ENCODE measurements at regions not wholly inside any gene's neighbourhood (a gene's known extent, or its start where the extent isn't known, plus 50 kb on each side); places are given as distances from the start of the nearest gene placed in this dataset.

- Histone ChIP-seq H3K4ac (replicated peaks; ENCODE audit: insufficient read length, low read depth, low read length) (no peak overlapping the region), H3K27ac (ENCODE audit: low read depth, low read length) (no peak overlapping the region), H2AFZ (ENCODE audit: low read length) (0 out of 2 replicates have a peak overlapping the region, but pooled peaks have one; percentile 70), H2BK12ac (ENCODE audit: low read depth, low read length) (no peak overlapping the region), H4K91ac (replicated peaks; ENCODE audit: insufficient read length, low read length) (no peak overlapping the region), H3K79me2 (ENCODE audit: control insufficient read depth in 1 of 2, insufficient read depth in 2 of 2, low read length in 2 of 2) (no peaks in the 10 kb centered on the region), H3K18ac (ENCODE audit: extremely low read depth, low read length) (no peak overlapping the region), H2BK5ac (ENCODE audit: low read depth, low read length) (no peak overlapping the region), H3K36me3 (ENCODE audit: control insufficient read depth in 2 of 4, insufficient read depth in 4 of 4, low read length in 3 of 4) (no peaks in the 10 kb centered on the region), H3K23me2 (ENCODE audit: low read depth, low read length) (no peaks in the 10 kb centered on the region), H3K79me1 (ENCODE audit: low read depth, low read length) (no peaks in the 10 kb centered on the region), H2BK20ac (ENCODE audit: low read length) (no peak overlapping the region), H3K14ac (ENCODE audit: insufficient read length) (no peak overlapping the region), H3K4me3 (ENCODE audit: extremely low read depth in 1 of 4, insufficient read depth in 2 of 4, low read depth in 3 of 4, low read length in 4 of 4) (no peak overlapping the region), H4K5ac (ENCODE audit: insufficient read length, low read depth, low read length) (no peak overlapping the region), H3K27me3 (replicated peaks in 1 of 4; ENCODE audit: control insufficient read depth in 3 of 4, extremely low read depth in 1 of 4, insufficient read depth in 3 of 4, low read length in 3 of 4) (no peaks in the 10 kb centered on the region), H3K9me3 (ENCODE audit: insufficient read depth in 2 of 2, low read depth in 1 of 2, low read length in 1 of 2) (no peaks in the 10 kb centered on the region), H3K56ac (replicated peaks; ENCODE audit: insufficient read length, low read depth, low read length) (no peak overlapping the region), H4K8ac (ENCODE audit: extremely low read depth, insufficient read depth, low read length) (no peak overlapping the region), H3K4me2 (ENCODE audit: insufficient read depth in 1 of 2, low read depth in 2 of 2, low read length in 2 of 2) (no peak overlapping the region), H4K20me1 (replicated peaks in 1 of 2; ENCODE audit: control insufficient read depth in 1 of 2, insufficient read depth in 2 of 2, low read length in 2 of 2) (no peaks in the 10 kb centered on the region), H3K4me1 (replicated peaks in 1 of 4; ENCODE audit: control insufficient read depth in 3 of 4, insufficient read depth in 4 of 4, low read length in 3 of 4) (no peaks in the 10 kb centered on the region), H3K9ac (replicated peaks in 1 of 4; ENCODE audit: extremely low read depth in 1 of 4, low read depth in 3 of 4, low read length in 3 of 4) (no peak overlapping the region), H2BK120ac (replicated peaks; ENCODE audit: low read depth, low read length) (no peak overlapping the region), H2BK15ac (ENCODE audit: low read length) (no peak overlapping the region), H3K23ac (ENCODE audit: insufficient read length) (no peak overlapping the region), H2AK5ac (ENCODE audit: low read depth, low read length) (no peak overlapping the region)
- ChIA-PET POLR2A (ENCODE audit: partially characterized antibody) (no interaction called here), CTCF (ENCODE audit: partially characterized antibody) (no interaction called here)
- FAIRE-seq (no peak), DNase-seq (ENCODE audit: low read depth in 1 of 2, low spot score in 2 of 2) (no peak)
- no peak for TF ChIP-seq RBBP5 (IDR thresholded peaks at IDR 0.05; ENCODE audit: borderline replicate concordance, low read depth, low read length)
- WGBS, 2 experiments (ENCODE audit: extremely low coverage in 1 of 2, insufficient coverage in 1 of 2, insufficient read length in 1 of 2, insufficient replicate concordance in 2 of 2, low coverage in 1 of 2, low lambda C conversion rate in 2 of 2, missing lambda C conversion rate in 1 of 2), result 84% methylated on average over 2 of the region's 2 CpGs; no CpG with 5 or more reads in 1 of the 2 experiments
Observed at GRCh38 chr5:25554077-25554476, 909.3 kb upstream of the CDH10 start.

Data from H1 (cell line).